Endodermal cell (in vitro differentiated cells): ENCODE measurements at regions not wholly inside any gene's neighbourhood (a gene's known extent, or its start where the extent isn't known, plus 50 kb on each side); places are given as distances from the start of the nearest gene placed in this dataset.
A peak's percentile ranks its signal among the peaks of the same experiment; 100 is the strongest.

Experiments used
- DNase-seq: peaks from one replicate; pipeline ENCODE4 v3.0.0-alpha.2; 2017
- H3K27ac ChIP-seq: 2 replicates; pipeline ENCODE4 v1.5.1; 2013; ENCODE audit warnings: mild to moderate bottlenecking, low read depth, low read length, moderate library complexity
- H3K27me3 ChIP-seq: 2 replicates; pipeline ENCODE4 v1.6.1; 2013; ENCODE audit warnings: mild to moderate bottlenecking, low read length, moderate library complexity; ENCODE audit not compliant: insufficient read depth, control insufficient read depth, poor library complexity, severe bottlenecking
- H3K36me3 ChIP-seq: 2 replicates; pipeline ENCODE4 v1.7.0; 2013; ENCODE audit warnings: mild to moderate bottlenecking, low read length, moderate library complexity; ENCODE audit not compliant: control insufficient read depth, insufficient read depth
- H3K4me1 ChIP-seq: one replicate; pipeline ENCODE4 v1.7.0; 2013; ENCODE audit warnings: low read length; ENCODE audit not compliant: control insufficient read depth, insufficient read depth
- H3K4me3 ChIP-seq: 2 replicates; pipeline ENCODE4 v1.5.1; 2013; ENCODE audit warnings: mild to moderate bottlenecking, low read length, moderate library complexity
- H3K9ac ChIP-seq: 2 replicates; pipeline ENCODE4 v1.6.1; 2013; ENCODE audit warnings: mild to moderate bottlenecking, low read length, moderate library complexity; ENCODE audit not compliant: poor library complexity, severe bottlenecking; ENCODE audit errors: extremely low read depth
- H3K9me3 ChIP-seq: 2 replicates; pipeline ENCODE4 v1.6.1; 2013; ENCODE audit warnings: mild to moderate bottlenecking, low read length, moderate library complexity; ENCODE audit not compliant: control insufficient read depth
- H3K27ac Mint-ChIP-seq: 2 replicates; pipeline ENCODE4 v1.8.0; 2020; ENCODE audit warnings: mixed read lengths
- H3K27me3 Mint-ChIP-seq: 2 replicates; pipeline ENCODE4 v1.8.0; 2021; ENCODE audit warnings: mild to moderate bottlenecking, mixed read lengths; ENCODE audit not compliant: insufficient read depth
- H3K36me3 Mint-ChIP-seq: 2 replicates; pipeline ENCODE4 v1.8.0; 2020; ENCODE audit warnings: low read depth, mixed read lengths
- H3K4me1 Mint-ChIP-seq: 2 replicates; pipeline ENCODE4 v1.8.0; 2020; ENCODE audit warnings: mixed read lengths
- H3K4me3 Mint-ChIP-seq: 2 replicates; pipeline ENCODE4 v1.8.0; 2020; ENCODE audit warnings: mild to moderate bottlenecking, moderate library complexity, mixed read lengths
- H3K9me3 Mint-ChIP-seq: 2 replicates; pipeline ENCODE4 v1.8.0; 2020; ENCODE audit warnings: mild to moderate bottlenecking, mixed read lengths
- CTCF ChIP-seq: fragments of 200-600 bp; sonication (generic); conservative IDR thresholded peaks from 2 replicates; pipeline ENCODE4 v1.5.0; 2021; ENCODE audit warnings: antibody characterized with exemption, mild to moderate bottlenecking
- WGBS, 2 experiments: methylation state at CpG; one replicate each; pipeline versions ENCODE4 v1.1.5 to v1.1.7; 2013; ENCODE audit warnings: missing lambda C conversion rate in 2 of 2, mixed read lengths in 1 of 2; ENCODE audit not compliant: insufficient coverage in 1 of 2, insufficient read length in 1 of 2; 5-methylcytosine and 5-hydroxymethylcytosine counted together

GRCh38 chr4:146095091-146095690 is 80.3 kb upstream of the LSM6 start:
- H3K27me3 ChIP-seq = no peaks in the 10 kb centered on the region
- no peak overlapping the region for H3K4me3 Mint-ChIP-seq
- no peaks in the 10 kb centered on the region for H3K36me3 Mint-ChIP-seq
- H3K27me3 Mint-ChIP-seq = no peaks in the 10 kb centered on the region
- H3K4me1 ChIP-seq = no peaks in the 10 kb centered on the region
- no peaks in the 10 kb centered on the region for H3K36me3 ChIP-seq
- no peak overlapping the region for H3K27ac Mint-ChIP-seq
- no peak overlapping the region for H3K4me3 ChIP-seq
- H3K27ac ChIP-seq = no peak overlapping the region
- H3K9me3 Mint-ChIP-seq = no peaks in the 10 kb centered on the region
- 0 to 57% methylated on average over 1 to 4 of the region's 4 CpGs for WGBS, 2 experiments
- H3K9ac ChIP-seq = no peak overlapping the region
- peak; percentile 76 for DNase-seq
- no peaks in the 10 kb centered on the region for H3K9me3 ChIP-seq
- peak; percentile 94 for TF ChIP-seq CTCF
- no peaks in the 10 kb centered on the region for H3K4me1 Mint-ChIP-seq

- no peaks in the 10 kb centered on the region for H3K9me3 ChIP-seq
- H3K9ac ChIP-seq = no peak overlapping the region
- no peak overlapping the region for H3K27ac Mint-ChIP-seq
- no peak for TF ChIP-seq CTCF
- DNase-seq = no peak
- no peaks in the 10 kb centered on the region for H3K27me3 ChIP-seq
- H3K4me1 Mint-ChIP-seq = no peaks in the 10 kb centered on the region
- WGBS, 2 experiments = 93% methylated on average over 2 of the region's 2 CpGs; no CpG with 5 or more reads in 1 of the 2 experiments
- no peak overlapping the region for H3K4me3 Mint-ChIP-seq
- H3K36me3 Mint-ChIP-seq = no peaks in the 10 kb centered on the region
- no peak overlapping the region for H3K27ac ChIP-seq
- H3K27me3 Mint-ChIP-seq = no peaks in the 10 kb centered on the region
- H3K4me1 ChIP-seq = no peaks in the 10 kb centered on the region
- no peak overlapping the region for H3K4me3 ChIP-seq
- H3K36me3 ChIP-seq = no peaks in the 10 kb centered on the region
- no peaks in the 10 kb centered on the region for H3K9me3 Mint-ChIP-seq
Observed at GRCh38 chr4:146088690-146089089, 86.8 kb upstream of the LSM6 start.

- DNase-seq = no peak
- Histone ChIP-seq H3K27ac (no peak overlapping the region), H3K4me1 (no peaks in the 10 kb centered on the region), H3K9ac (no peak overlapping the region), H3K36me3 (no peaks in the 10 kb centered on the region), H3K9me3 (no peaks in the 10 kb centered on the region), H3K27me3 (no peaks in the 10 kb centered on the region), H3K4me3 (no peak overlapping the region)
- Mint-ChIP-seq H3K27ac (no peak overlapping the region), H3K27me3 (no peaks in the 10 kb centered on the region), H3K4me1 (no peaks in the 10 kb centered on the region), H3K9me3 (no peaks in the 10 kb centered on the region), H3K36me3 (no peaks in the 10 kb centered on the region), H3K4me3 (no peak overlapping the region)
- TF ChIP-seq CTCF = no peak
- 91 to 95% methylated on average over 2 to 5 of the region's 5 CpGs for WGBS, 2 experiments
Observed at GRCh38 chr4:146087856-146088255, 87.7 kb upstream of the LSM6 start.
